H1 (cell line): ENCODE measurements at regions not wholly inside any gene's neighbourhood (a gene's known extent, or its start where the extent isn't known, plus 50 kb on each side); places are given as distances from the start of the nearest gene placed in this dataset.

Experiments
- CBX5 ChIP-seq: fragments of 300-800, 300-1000 bp; sonication (generic); IDR thresholded peaks from 2 replicates; pipeline ENCODE4 v1.7.1; 2016; ENCODE audit warnings: antibody characterized with exemption, low read length, low read depth
- CHD1 ChIP-seq: IDR thresholded peaks from 2 replicates; pipeline ENCODE4 v1.6.1; 2012; ENCODE audit warnings: low read depth, low read length, improper control_type of control experiment
- MAFK ChIP-seq: IDR thresholded peaks from 2 replicates; pipeline ENCODE4 v1.6.1; 2012; ENCODE audit warnings: low read depth, mild to moderate bottlenecking, improper control_type of control experiment, low read length
- RAD21 ChIP-seq, 2 experiments: IDR thresholded peaks in 1 of 2; conservative IDR thresholded peaks in 1 of 2; 2 replicates each; pipeline ENCODE4 v1.6.1; 2011; ENCODE audit warnings: low read depth in 2 of 2, low read length in 2 of 2, improper control_type of control experiment in 1 of 2, inconsistent platforms in 1 of 2, mild to moderate bottlenecking in 1 of 2, moderate library complexity in 1 of 2
- SAP30 ChIP-seq: fragments of 300-600 bp; sonication (generic); IDR thresholded peaks from 2 replicates; pipeline ENCODE4 v1.7.1; 2012; ENCODE audit warnings: low read length, moderate library complexity, mild to moderate bottlenecking, inconsistent platforms; ENCODE audit not compliant: insufficient read depth, insufficient replicate concordance
- SIN3A ChIP-seq, 2 experiments: IDR thresholded peaks in 1 of 2; conservative IDR thresholded peaks in 1 of 2; 2 replicates each; pipeline ENCODE4 v1.6.1; 2011 to 2012; ENCODE audit warnings: low read length in 2 of 2, improper control_type of control experiment in 1 of 2, low read depth in 1 of 2, mild to moderate bottlenecking in 1 of 2
- SIX5 ChIP-seq: IDR thresholded peaks from 2 replicates; pipeline ENCODE4 v1.6.1; 2011; ENCODE audit warnings: mild to moderate bottlenecking, low read depth, low read length
- SP4 ChIP-seq: IDR thresholded peaks from 2 replicates; pipeline ENCODE4 v1.6.1; 2012; ENCODE audit warnings: low read length, inconsistent platforms
- TAF7 ChIP-seq: optimal IDR thresholded peaks from 2 replicates; pipeline ENCODE3; 2011; ENCODE audit warnings: low read depth, mild to moderate bottlenecking, inconsistent platforms, low read length, moderate library complexity, borderline replicate concordance
- TF ChIP-seq, protein P1 (sequence below): fragments of 300-600 bp; sonication (generic); IDR thresholded peaks from 2 replicates; pipeline ENCODE4 v1.7.1; 2012; ENCODE audit warnings: low read length, moderate library complexity, mild to moderate bottlenecking, inconsistent platforms; ENCODE audit not compliant: insufficient replicate concordance

DNA sequence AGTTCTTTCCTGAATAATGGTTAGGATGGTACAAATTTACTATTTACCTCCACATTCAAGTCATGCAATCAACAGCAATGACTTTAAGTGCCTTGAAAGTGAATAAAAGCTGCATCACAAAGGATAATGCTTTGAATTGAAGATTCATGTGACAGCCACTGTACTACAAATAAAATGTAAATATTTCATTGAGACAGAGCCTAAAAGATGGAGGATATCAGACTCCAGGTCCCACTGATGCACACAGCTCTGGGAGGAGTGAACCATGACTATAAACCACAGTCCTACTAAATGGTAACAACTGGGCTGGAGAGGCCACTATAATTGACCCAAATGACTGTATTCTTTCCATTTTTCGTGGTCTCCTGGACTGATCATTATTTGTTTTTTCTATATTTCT lies 576.9 kb downstream of the ADCYAP1 start (continued):
- TF ChIP-seq, protein P1, sequence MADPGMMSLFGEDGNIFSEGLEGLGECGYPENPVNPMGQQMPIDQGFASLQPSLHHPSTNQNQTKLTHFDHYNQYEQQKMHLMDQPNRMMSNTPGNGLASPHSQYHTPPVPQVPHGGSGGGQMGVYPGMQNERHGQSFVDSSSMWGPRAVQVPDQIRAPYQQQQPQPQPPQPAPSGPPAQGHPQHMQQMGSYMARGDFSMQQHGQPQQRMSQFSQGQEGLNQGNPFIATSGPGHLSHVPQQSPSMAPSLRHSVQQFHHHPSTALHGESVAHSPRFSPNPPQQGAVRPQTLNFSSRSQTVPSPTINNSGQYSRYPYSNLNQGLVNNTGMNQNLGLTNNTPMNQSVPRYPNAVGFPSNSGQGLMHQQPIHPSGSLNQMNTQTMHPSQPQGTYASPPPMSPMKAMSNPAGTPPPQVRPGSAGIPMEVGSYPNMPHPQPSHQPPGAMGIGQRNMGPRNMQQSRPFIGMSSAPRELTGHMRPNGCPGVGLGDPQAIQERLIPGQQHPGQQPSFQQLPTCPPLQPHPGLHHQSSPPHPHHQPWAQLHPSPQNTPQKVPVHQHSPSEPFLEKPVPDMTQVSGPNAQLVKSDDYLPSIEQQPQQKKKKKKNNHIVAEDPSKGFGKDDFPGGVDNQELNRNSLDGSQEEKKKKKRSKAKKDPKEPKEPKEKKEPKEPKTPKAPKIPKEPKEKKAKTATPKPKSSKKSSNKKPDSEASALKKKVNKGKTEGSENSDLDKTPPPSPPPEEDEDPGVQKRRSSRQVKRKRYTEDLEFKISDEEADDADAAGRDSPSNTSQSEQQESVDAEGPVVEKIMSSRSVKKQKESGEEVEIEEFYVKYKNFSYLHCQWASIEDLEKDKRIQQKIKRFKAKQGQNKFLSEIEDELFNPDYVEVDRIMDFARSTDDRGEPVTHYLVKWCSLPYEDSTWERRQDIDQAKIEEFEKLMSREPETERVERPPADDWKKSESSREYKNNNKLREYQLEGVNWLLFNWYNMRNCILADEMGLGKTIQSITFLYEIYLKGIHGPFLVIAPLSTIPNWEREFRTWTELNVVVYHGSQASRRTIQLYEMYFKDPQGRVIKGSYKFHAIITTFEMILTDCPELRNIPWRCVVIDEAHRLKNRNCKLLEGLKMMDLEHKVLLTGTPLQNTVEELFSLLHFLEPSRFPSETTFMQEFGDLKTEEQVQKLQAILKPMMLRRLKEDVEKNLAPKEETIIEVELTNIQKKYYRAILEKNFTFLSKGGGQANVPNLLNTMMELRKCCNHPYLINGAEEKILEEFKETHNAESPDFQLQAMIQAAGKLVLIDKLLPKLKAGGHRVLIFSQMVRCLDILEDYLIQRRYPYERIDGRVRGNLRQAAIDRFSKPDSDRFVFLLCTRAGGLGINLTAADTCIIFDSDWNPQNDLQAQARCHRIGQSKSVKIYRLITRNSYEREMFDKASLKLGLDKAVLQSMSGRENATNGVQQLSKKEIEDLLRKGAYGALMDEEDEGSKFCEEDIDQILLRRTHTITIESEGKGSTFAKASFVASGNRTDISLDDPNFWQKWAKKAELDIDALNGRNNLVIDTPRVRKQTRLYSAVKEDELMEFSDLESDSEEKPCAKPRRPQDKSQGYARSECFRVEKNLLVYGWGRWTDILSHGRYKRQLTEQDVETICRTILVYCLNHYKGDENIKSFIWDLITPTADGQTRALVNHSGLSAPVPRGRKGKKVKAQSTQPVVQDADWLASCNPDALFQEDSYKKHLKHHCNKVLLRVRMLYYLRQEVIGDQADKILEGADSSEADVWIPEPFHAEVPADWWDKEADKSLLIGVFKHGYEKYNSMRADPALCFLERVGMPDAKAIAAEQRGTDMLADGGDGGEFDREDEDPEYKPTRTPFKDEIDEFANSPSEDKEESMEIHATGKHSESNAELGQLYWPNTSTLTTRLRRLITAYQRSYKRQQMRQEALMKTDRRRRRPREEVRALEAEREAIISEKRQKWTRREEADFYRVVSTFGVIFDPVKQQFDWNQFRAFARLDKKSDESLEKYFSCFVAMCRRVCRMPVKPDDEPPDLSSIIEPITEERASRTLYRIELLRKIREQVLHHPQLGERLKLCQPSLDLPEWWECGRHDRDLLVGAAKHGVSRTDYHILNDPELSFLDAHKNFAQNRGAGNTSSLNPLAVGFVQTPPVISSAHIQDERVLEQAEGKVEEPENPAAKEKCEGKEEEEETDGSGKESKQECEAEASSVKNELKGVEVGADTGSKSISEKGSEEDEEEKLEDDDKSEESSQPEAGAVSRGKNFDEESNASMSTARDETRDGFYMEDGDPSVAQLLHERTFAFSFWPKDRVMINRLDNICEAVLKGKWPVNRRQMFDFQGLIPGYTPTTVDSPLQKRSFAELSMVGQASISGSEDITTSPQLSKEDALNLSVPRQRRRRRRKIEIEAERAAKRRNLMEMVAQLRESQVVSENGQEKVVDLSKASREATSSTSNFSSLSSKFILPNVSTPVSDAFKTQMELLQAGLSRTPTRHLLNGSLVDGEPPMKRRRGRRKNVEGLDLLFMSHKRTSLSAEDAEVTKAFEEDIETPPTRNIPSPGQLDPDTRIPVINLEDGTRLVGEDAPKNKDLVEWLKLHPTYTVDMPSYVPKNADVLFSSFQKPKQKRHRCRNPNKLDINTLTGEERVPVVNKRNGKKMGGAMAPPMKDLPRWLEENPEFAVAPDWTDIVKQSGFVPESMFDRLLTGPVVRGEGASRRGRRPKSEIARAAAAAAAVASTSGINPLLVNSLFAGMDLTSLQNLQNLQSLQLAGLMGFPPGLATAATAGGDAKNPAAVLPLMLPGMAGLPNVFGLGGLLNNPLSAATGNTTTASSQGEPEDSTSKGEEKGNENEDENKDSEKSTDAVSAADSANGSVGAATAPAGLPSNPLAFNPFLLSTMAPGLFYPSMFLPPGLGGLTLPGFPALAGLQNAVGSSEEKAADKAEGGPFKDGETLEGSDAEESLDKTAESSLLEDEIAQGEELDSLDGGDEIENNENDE: no peak
- TF ChIP-seq SAP30 (no peak), CBX5 (no peak), SIN3A (conservative IDR thresholded peaks at IDR 0.05 in 1 of 2, IDR thresholded peaks at IDR 0.05 in 1 of 2; ENCODE audit: low read depth in 1 of 2, low read length in 2 of 2) (no peak), SP4 (no peak), RAD21 (IDR thresholded peaks at IDR 0.05 in 1 of 2, conservative IDR thresholded peaks at IDR 0.05 in 1 of 2; ENCODE audit: low read depth in 2 of 2, low read length in 2 of 2) (no peak), MAFK (no peak), CHD1 (no peak), TAF7 (no peak), SIX5 (no peak)
- TF ChIP-seq, all 59 proteins: peak for 0
